Tibial nerve (tissue), 4 donors: ENCODE measurements at regions not wholly inside any gene's neighbourhood (a gene's known extent, or its start where the extent isn't known, plus 50 kb on each side); places are given as distances from the start of the nearest gene placed in this dataset.

Source experiments
- DNase-seq, 2 donors: peaks; one replicate each; pipeline ENCODE4 v3.0.0-alpha.2; 2019; ENCODE audit warnings: low spot score in 2 of 2
- H3K27ac ChIP-seq, 4 donors: fragments of 200-600 bp; sonication (generic) in 3 of 4; one replicate each; pipeline ENCODE4 v1.5.1; 2017 to 2019; ENCODE audit warnings: mild to moderate bottlenecking in 1 of 4
- H3K27me3 ChIP-seq, 2 donors: fragments of 200-600 bp; sonication (generic) in 1 of 2; one replicate each; pipeline versions ENCODE4 v1.5.1 to v1.6.0; 2017 to 2019
- H3K36me3 ChIP-seq, 3 donors: fragments of 200-600 bp; sonication (generic); one replicate each; pipeline ENCODE4 v1.5.1; 2018 to 2019
- H3K4me1 ChIP-seq, 4 donors: fragments of 200-600 bp; sonication (generic) in 3 of 4; one replicate each; pipeline ENCODE4 v1.5.1; 2017 to 2019
- H3K4me3 ChIP-seq, 4 donors: fragments of 200-600 bp; sonication (generic) in 3 of 4; one replicate each; pipeline ENCODE4 v1.5.1; 2017 to 2019; ENCODE audit warnings: mild to moderate bottlenecking in 1 of 4, moderate library complexity in 1 of 4
- H3K9me3 ChIP-seq, 4 donors: fragments of 200-600 bp; sonication (generic) in 3 of 4; one replicate each; pipeline ENCODE4 v1.5.1; 2017 to 2019
- CTCF ChIP-seq, 5 experiments: fragments of 200-600 bp in 3 of 5; fragments of 450-650 bp in 2 of 5; sonication (generic) in 3 of 5; IDR thresholded peaks; one replicate each; pipeline ENCODE4 v1.5.1; 2016 to 2019; ENCODE audit warnings: antibody characterized with exemption in 5 of 5, mild to moderate bottlenecking in 3 of 5, moderate library complexity in 2 of 5
- EP300 ChIP-seq, 2 donors: sonication (generic); formaldehyde crosslinking; IDR thresholded peaks; one replicate each; pipeline ENCODE4 v1.6.1; 2017; ENCODE audit warnings: antibody characterized with exemption in 2 of 2, mild to moderate bottlenecking in 1 of 2
- POLR2A ChIP-seq, 2 donors: fragments of 450-650 bp; IDR thresholded peaks; one replicate each; pipeline ENCODE4 v1.6.1; 2017; ENCODE audit warnings: antibody characterized with exemption in 2 of 2, mild to moderate bottlenecking in 2 of 2, moderate library complexity in 2 of 2
- WGBS, 2 donors: methylation state at CpG; one replicate each; pipeline ENCODE4 v1.1.5; 2018; 5-methylcytosine and 5-hydroxymethylcytosine counted together

GRCh38 chr1:79692519-79692918 is 686.0 kb upstream of the ADGRL4 start:
- H3K4me1 ChIP-seq, result no peaks in the 10 kb centered on the region
- no peaks in the 10 kb centered on the region for H3K36me3 ChIP-seq
- no peak overlapping the region for H3K4me3 ChIP-seq
- no peak for DNase-seq
- TF ChIP-seq CTCF (IDR thresholded peaks at IDR 0.05) (no peak), EP300 (IDR thresholded peaks at IDR 0.05) (no peak), POLR2A (IDR thresholded peaks at IDR 0.05) (no peak)
- H3K9me3 ChIP-seq, result no peaks in the 10 kb centered on the region
- H3K27me3 ChIP-seq, result no peaks in the 10 kb centered on the region
- H3K27ac ChIP-seq, result no peak overlapping the region

DNA sequence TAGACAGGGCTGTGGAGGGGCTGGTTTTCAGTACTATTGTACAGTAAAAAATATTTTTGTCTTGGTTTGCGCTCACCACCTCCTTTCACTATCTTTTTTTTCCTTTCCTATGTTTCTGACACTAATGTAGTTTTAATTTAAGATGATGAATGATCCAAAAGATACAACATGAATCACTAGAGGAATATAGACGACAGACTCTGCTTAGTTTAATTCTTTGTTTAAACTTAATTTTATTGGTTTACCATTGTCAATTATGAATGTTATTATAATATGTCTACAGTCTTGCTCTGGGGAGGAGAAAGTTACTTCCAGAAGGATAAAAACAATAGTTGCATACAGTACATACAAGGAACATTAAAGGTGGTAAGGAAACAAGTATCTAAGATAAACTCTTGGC is 682.4 kb upstream of the ADGRL4 start:
- no peaks in the 10 kb centered on the region for H3K27me3 ChIP-seq

GRCh38 chr1:79683420-79683819 is 676.9 kb upstream of the ADGRL4 start:
- no peak for DNase-seq
- no peak for TF ChIP-seq EP300 (IDR thresholded peaks at IDR 0.05)
- no peak for TF ChIP-seq CTCF (IDR thresholded peaks at IDR 0.05)
- TF ChIP-seq POLR2A (IDR thresholded peaks at IDR 0.05), result no peak
- H3K9me3 ChIP-seq, result peaks cover 0 to 11% (median 4%) of the 10 kb centered on the region in 4 donors

More for the DNA sequence above, 682.4 kb upstream of the ADGRL4 start:
- no peak overlapping the region for H3K27ac ChIP-seq
- no peak for TF ChIP-seq CTCF (IDR thresholded peaks at IDR 0.05)
- no peak for TF ChIP-seq POLR2A (IDR thresholded peaks at IDR 0.05)
- no peak for TF ChIP-seq EP300 (IDR thresholded peaks at IDR 0.05)
- H3K4me1 ChIP-seq, result no peaks in the 10 kb centered on the region
- no peak for DNase-seq
- no peaks in the 10 kb centered on the region for H3K36me3 ChIP-seq
- WGBS, 2 donors, result 73 to 82% methylated on average over 2 of the region's 2 CpGs
- H3K9me3 ChIP-seq, result no peaks in the 10 kb centered on the region
- H3K4me3 ChIP-seq, result no peak overlapping the region

DNA sequence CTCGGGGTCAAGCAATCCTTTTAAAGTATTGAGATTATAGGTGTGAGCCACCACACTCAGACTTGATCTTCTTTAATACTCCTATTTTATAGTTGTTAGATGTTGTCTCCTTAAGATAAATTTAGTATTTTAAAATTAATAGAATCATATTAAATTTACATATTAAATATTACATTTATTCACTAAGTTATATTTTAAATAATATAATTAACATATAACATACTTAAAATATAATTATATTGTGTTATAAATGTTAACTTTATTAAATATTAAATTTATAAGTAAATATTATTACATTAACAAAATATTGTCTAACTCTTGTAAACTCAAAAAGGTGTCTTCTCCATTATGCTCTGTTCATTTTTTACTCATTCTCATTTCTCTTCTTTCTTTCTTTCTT is 675.9 kb upstream of the ADGRL4 start:
- Histone ChIP-seq H3K27me3 (no peaks in the 10 kb centered on the region), H3K27ac (no peak overlapping the region), H3K4me1 (no peaks in the 10 kb centered on the region), H3K4me3 (no peak overlapping the region), H3K9me3 (peaks cover 0 to 11% (median 4%) of the 10 kb centered on the region in 4 donors), H3K36me3 (no peaks in the 10 kb centered on the region)
- no peak for DNase-seq
- 88% methylated on average over 1 of the region's 1 CpG for WGBS, 2 donors
- TF ChIP-seq POLR2A (IDR thresholded peaks at IDR 0.05) (no peak), EP300 (IDR thresholded peaks at IDR 0.05) (no peak), CTCF (IDR thresholded peaks at IDR 0.05) (no peak)

More at GRCh38 chr1:79683420-79683819, 676.9 kb upstream of the ADGRL4 start:
- Histone ChIP-seq H3K36me3 (no peaks in the 10 kb centered on the region), H3K27me3 (no peaks in the 10 kb centered on the region), H3K4me1 (no peaks in the 10 kb centered on the region), H3K4me3 (no peak overlapping the region), H3K27ac (no peak overlapping the region)

GRCh38 chr1:79681382-79681781 is 674.9 kb upstream of the ADGRL4 start:
- Histone ChIP-seq H3K4me3 (no peak overlapping the region), H3K9me3 (peaks cover 0 to 11% (median 4%) of the 10 kb centered on the region in 4 donors), H3K27me3 (no peaks in the 10 kb centered on the region), H3K27ac (no peak overlapping the region), H3K4me1 (no peaks in the 10 kb centered on the region), H3K36me3 (no peaks in the 10 kb centered on the region)
- no peak for DNase-seq
- TF ChIP-seq EP300 (IDR thresholded peaks at IDR 0.05) (no peak), CTCF (IDR thresholded peaks at IDR 0.05) (no peak), POLR2A (IDR thresholded peaks at IDR 0.05) (no peak)
